ENCODE measurements at regions not wholly inside any gene's neighbourhood (a gene's known extent, or its start where the extent isn't known, plus 50 kb on each side); places are given as distances from the start of the nearest gene placed in this dataset.
A peak's percentile ranks its signal among the peaks of the same experiment; 100 is the strongest.

DNA sequence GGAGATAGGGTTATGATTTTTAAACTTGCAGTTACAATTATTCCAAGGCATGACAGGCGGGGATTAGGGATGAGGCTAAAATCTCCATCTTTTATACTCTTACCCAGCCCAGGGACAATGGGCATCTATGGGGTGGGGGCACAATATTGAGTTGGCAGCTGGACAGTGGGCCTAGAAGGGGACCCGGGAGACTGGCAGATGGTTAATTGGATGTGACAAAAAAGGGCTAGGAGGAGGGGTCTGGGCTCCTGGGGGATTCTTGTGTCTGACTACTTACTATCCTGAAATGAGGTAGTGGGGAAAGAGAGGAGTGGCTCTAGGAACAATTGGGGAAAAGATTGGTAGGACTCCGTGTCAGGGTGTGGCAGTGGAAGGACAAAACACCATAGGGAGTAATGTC lies 53.0 kb upstream of the ROPN1 start:
- H2BK15ac ChIP-seq (ENCODE audit: low read length) = no peak overlapping the region
- no peaks in the 10 kb centered on the region for H3K36me3 ChIP-seq (ENCODE audit: control insufficient read depth in 2 of 4, insufficient read depth in 4 of 4, low read length in 3 of 4)
- 71% methylated on average over 3 of the region's 3 CpGs; no CpG with 5 or more reads in 1 of the 2 experiments for WGBS, 2 experiments (ENCODE audit: extremely low coverage in 1 of 2, insufficient coverage in 1 of 2, insufficient read length in 1 of 2, insufficient replicate concordance in 2 of 2, low coverage in 1 of 2, low lambda C conversion rate in 2 of 2, missing lambda C conversion rate in 1 of 2)
- ChIA-PET POLR2A (ENCODE audit: partially characterized antibody) (no interaction called here), CTCF (ENCODE audit: partially characterized antibody) (no interaction called here)
- H2BK5ac ChIP-seq (ENCODE audit: low read depth, low read length) = no peak overlapping the region
- H3K9me3 ChIP-seq (ENCODE audit: insufficient read depth in 2 of 2, low read depth in 1 of 2, low read length in 1 of 2) = no peaks in the 10 kb centered on the region
- no peak overlapping the region for H3K4ac ChIP-seq (replicated peaks; ENCODE audit: insufficient read length, low read depth, low read length)
- no peak overlapping the region for H3K4me2 ChIP-seq (ENCODE audit: insufficient read depth in 1 of 2, low read depth in 2 of 2, low read length in 2 of 2)
- no peak overlapping the region for H2BK12ac ChIP-seq (ENCODE audit: low read depth, low read length)
- H3K79me2 ChIP-seq (ENCODE audit: control insufficient read depth in 1 of 2, insufficient read depth in 2 of 2, low read length in 2 of 2) = no peaks in the 10 kb centered on the region
- peaks cover 0 to 3% of the 10 kb centered on the region in 2 experiments for H4K20me1 ChIP-seq (replicated peaks in 1 of 2; ENCODE audit: control insufficient read depth in 1 of 2, insufficient read depth in 2 of 2, low read length in 2 of 2)
- H3K18ac ChIP-seq (ENCODE audit: extremely low read depth, low read length) = no peak overlapping the region
- no peak overlapping the region for H2BK120ac ChIP-seq (replicated peaks; ENCODE audit: low read depth, low read length)
- no peak overlapping the region for H3K23ac ChIP-seq (ENCODE audit: insufficient read length)
- no peak overlapping the region for H2AFZ ChIP-seq (ENCODE audit: low read length)
- no peak overlapping the region for H3K14ac ChIP-seq (ENCODE audit: insufficient read length)
- H2BK20ac ChIP-seq (ENCODE audit: low read length) = no peak overlapping the region
- H3K4me3 ChIP-seq (ENCODE audit: extremely low read depth in 1 of 4, insufficient read depth in 2 of 4, low read depth in 3 of 4, low read length in 4 of 4) = no peak overlapping the region
- H3K56ac ChIP-seq (replicated peaks; ENCODE audit: insufficient read length, low read depth, low read length) = no peak overlapping the region
- DNase-seq (ENCODE audit: low read depth in 1 of 2, low spot score in 2 of 2) (no peak), FAIRE-seq (no peak)
- H3K4me1 ChIP-seq (replicated peaks in 1 of 4; ENCODE audit: control insufficient read depth in 3 of 4, insufficient read depth in 4 of 4, low read length in 3 of 4) = no peaks in the 10 kb centered on the region
- peak overlapping the region in 1 of 4 experiments; percentile 34; a peak in 1 of 7 replicates for H3K9ac ChIP-seq (replicated peaks in 1 of 4; ENCODE audit: extremely low read depth in 1 of 4, low read depth in 3 of 4, low read length in 3 of 4)
- no peaks in the 10 kb centered on the region for H3K79me1 ChIP-seq (ENCODE audit: low read depth, low read length)
- no peaks in the 10 kb centered on the region; the same call in 1 of the 2 replicates for H3K23me2 ChIP-seq (ENCODE audit: low read depth, low read length)
- no peak overlapping the region for H4K5ac ChIP-seq (ENCODE audit: insufficient read length, low read depth, low read length)
- no peak overlapping the region for H3K27ac ChIP-seq (ENCODE audit: low read depth, low read length)
- TF ChIP-seq ZNF274 (IDR thresholded peaks at IDR 0.05; ENCODE audit: borderline replicate concordance, extremely low read depth, low read length) (no peak), KDM4A (IDR thresholded peaks at IDR 0.05; ENCODE audit: low read depth, low read length, severe bottlenecking) (no peak), POLR2A (IDR thresholded peaks at IDR 0.05; ENCODE audit: control extremely low read depth in 1 of 2, low read depth in 2 of 2, low read length in 2 of 2) (no peak), BACH1 (IDR thresholded peaks at IDR 0.05; ENCODE audit: low read length) (no peak), SIX5 (IDR thresholded peaks at IDR 0.05; ENCODE audit: low read depth, low read length) (no peak), RFX5 (IDR thresholded peaks at IDR 0.05; ENCODE audit: borderline replicate concordance, low read depth, low read length) (no peak), CBX8 (IDR thresholded peaks at IDR 0.05; ENCODE audit: borderline replicate concordance, low read depth, low read length) (no peak), KDM1A (IDR thresholded peaks at IDR 0.05; ENCODE audit: borderline replicate concordance, low read length) (no peak), CREB1 (IDR thresholded peaks at IDR 0.05) (no peak), RXRA (IDR thresholded peaks at IDR 0.05; ENCODE audit: insufficient read depth, low read depth, low read length) (no peak), TAF7 (optimal IDR thresholded peaks at IDR 0.05; ENCODE audit: borderline replicate concordance, low read depth, low read length) (no peak), CEBPB (IDR thresholded peaks at IDR 0.05; ENCODE audit: low read depth, low read length) (no peak), TAF1 (IDR thresholded peaks at IDR 0.05; ENCODE audit: low read depth, low read length) (no peak), NANOG (IDR thresholded peaks at IDR 0.05; ENCODE audit: insufficient read depth, low read depth, low read length, poor library complexity, severe bottlenecking) (no peak), EZH2 (IDR thresholded peaks at IDR 0.05; ENCODE audit: low read depth, low read length, severe bottlenecking) (no peak), MAX (IDR thresholded peaks at IDR 0.05) (no peak), SP1 (IDR thresholded peaks at IDR 0.05; ENCODE audit: low read depth, low read length) (no peak)
- H4K8ac ChIP-seq (ENCODE audit: extremely low read depth, insufficient read depth, low read length) = no peak overlapping the region
- H2AK5ac ChIP-seq (ENCODE audit: low read depth, low read length) = no peak overlapping the region
- no peak overlapping the region for H4K91ac ChIP-seq (replicated peaks; ENCODE audit: insufficient read length, low read length)
- peaks cover 0 to 1% (median 0%) of the 10 kb centered on the region in 4 experiments; a peak in 1 of 7 replicates for H3K27me3 ChIP-seq (replicated peaks in 1 of 4; ENCODE audit: control insufficient read depth in 3 of 4, extremely low read depth in 1 of 4, insufficient read depth in 3 of 4, low read length in 3 of 4)
